ENCODE measurements at regions not wholly inside any gene's neighbourhood (a gene's known extent, or its start where the extent isn't known, plus 50 kb on each side); places are given as distances from the start of the nearest gene placed in this dataset.
"Not testable (repeated sequence)": the region's sequence is repeated elsewhere in the genome, so short reads cannot be mapped to it uniquely, and the experiment has no call there.

DNA sequence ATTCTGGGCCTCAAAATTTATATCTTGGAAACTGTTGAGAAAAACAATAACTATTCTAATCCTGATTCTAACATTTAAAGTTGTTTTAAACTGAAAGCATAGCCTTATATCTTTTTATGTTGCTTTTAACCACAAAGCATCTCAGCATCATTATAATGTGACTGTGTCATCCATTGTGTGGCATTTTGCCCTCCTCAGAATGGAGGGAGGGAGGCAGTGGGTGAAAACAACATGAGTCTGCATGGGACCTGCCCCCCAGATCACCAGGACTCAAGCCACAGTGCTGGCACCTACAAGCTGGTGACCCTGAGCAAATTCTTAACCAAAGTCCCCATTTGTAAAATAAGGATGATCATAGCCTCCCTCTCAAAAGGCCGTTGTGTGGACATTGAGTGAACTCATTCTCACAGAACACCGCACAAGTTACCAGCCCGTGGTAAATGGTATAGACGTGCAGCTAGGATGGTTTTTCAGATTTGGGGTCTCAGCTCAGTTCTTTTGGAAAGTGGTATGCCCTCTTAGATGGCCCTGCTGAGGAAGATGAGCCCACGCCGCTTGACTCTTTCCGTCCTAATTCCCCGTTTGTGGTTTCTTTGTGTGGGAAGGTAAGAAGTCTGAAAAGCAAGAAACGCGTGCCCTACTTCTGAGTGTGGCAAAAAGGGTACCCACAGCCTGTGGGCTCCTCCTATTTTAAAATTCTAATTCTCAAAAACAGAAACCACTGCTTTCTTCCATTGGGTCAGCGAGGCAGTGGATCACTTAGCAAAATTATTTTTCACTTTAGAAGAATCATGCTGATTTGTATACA is 305.0 kb upstream of the ID2 start:
- DNase-seq: no peak

DNA sequence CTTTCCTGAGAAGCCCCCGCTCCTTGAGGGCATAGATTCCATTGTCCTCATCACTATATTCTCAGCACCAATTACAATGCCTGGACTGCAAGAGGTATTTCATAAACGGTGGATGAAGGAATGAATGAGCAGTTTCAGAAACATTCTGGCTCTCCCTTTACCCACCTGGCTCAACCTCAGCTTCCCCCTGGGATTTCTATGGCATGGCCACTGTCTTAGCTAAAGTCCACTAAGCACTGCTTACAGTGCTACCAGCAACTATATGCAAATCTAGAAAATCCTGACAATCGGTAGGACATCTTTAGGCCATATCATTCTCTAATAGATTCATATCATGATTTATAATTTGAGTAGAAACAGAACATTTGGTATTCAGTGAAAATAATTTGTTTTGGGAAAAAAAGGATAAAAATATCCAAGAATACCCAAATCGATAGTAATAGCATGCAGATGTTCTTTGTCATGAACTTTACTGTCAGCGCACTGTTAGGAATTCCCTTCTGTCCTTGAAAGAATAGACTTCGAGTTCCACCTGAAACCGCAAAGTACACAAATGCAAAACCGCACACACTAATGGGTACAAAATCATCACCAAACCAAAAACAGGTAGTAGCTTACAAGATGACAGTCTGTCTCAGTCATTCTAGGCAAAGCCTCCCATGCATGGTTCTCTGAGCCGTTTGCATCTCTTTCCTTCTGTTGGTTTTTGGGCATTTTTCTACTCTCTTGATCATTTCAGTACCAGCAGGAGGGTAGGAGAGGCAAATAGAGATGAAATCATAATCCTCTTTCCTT is 303.6 kb upstream of the ID2 start:
- no peak for DNase-seq

DNA sequence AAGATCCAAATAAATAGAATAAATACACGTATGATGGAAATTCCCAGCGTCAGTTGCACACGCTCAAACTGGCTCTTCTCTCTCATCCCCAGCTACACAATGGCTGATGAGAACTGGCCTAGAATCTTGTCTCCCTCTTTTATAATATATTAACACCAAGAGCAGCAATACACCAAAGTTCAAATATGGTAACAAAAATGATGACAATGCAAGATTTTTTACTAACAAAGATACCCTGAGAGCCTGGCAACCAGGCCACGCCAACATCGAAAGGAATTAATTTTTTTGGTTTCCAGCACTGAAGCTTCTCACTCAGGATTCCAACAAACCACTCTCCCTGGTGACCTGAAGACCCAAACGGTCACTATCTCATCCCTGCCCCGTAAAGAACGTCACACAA is 302.7 kb upstream of the ID2 start:
- no peak for DNase-seq

DNA sequence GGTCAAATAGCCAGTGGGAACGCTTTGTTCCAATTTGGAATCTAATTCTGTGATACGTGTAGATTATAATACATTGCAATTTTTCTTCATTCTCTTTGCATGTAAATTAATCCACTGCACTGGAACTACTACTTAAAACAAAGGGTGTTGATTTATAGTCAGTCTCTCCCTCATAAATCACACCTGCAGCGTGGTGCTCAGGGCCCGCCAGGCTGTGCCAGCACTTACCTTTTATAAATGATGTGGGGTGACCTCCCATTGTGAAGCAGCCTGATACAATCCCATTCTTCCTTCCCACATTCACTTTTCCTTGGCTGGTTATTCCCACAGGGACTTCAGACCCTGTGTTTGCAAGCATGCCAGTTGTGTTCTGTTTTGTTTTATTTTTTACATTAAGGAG is 302.3 kb upstream of the ID2 start:
- peak; percentile 30 for DNase-seq

DNA sequence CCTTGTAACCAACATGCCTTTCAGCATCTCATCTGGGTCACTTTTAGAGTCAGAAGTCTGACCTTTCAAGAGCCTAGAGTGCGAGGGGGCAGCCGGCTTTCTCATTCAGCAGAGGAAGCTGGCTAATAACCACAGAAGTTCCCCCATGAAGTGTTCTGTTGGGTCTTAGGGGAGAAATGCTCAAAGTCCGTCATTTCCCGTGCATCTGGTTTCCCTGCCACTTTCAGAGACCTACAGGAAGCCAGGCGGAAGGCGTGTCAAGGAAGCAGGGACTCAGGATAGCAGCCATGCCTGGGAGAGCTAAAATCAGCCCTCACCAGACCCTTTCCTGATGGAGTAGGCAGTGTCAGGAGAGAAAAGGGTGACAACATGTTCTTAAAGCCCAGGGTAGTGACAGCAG is 301.8 kb upstream of the ID2 start:
- DNase-seq: no peak

DNA sequence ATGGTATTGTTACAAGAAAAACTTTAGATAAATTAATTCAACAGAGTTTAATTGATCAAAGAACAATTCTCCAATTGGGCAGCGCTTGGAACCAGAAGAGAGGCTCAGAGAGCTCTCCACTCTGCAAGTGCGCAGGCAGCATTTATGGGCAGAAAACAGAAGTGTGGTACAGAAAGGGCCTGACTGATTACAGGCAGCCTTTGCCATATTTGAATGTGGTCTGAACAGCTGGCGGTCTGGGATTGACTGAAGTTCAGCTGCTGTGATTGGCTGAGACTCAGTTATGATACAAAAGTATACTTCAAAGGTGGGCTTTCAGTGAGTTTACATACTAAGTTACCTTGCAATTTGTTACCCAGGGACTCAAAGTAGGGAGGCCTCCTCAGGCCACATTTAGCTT is 301.3 kb upstream of the ID2 start:
- DNase-seq: no peak

DNA sequence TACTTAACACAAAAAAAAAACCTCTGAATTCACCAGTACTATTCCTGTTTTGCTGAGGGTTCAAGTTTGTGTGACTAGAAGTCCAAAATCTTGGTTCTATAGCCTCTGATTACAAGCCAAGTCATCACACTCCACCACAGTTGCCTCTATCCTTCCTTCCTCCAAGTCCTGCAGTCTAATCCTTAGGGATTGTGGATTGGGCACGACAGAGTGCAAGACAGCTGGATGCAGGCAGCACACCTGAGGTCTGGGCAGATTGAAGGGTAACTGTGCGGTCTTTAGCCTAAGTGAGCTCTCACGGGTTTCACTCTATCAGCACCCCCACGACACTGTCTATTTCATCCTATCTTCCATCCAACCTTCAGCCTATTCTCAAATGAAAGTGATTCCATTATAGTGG is 299.4 kb upstream of the ID2 start:
- no peak for DNase-seq

DNA sequence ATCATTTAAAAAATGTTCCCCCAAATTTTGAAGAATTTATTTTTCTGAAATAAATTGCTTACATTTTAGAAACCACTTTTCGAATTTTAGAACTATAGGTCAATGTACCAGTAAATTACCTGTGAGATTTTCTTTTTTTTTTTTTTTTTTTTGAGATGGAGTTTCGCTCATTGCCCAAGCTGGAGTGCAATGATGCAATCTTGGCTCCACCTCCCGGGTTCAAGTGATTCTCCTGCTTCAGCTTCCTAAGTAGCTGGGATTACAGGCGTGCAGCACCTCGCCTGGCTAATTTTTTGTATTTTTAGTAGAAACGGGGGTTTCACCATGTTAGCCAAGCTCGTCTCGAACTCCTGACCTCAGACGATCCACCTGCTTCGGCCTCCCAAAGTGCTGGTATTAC is 295.1 kb upstream of the ID2 start:
- DNase-seq: not testable (repeated sequence)

DNA sequence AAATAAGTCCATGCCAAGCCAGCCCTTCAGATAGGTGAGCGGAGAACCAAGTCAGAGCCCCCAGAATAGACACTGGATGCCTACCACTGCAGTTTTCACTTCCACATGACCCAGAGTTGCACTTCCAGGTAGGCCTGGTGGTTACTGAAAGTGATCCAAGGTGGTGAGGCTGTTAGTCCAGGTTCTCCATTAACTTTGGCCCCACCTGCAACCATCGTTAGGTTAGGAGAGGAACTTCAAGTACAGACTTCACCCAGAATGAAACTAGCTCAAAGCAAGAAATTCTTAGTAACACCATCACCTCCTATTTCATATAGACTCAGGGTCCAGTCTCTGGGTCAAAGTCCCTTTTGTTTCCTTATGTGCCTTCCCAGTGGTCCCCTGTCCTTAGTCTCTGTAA is 293.1 kb upstream of the ID2 start:
- no peak for DNase-seq

DNA sequence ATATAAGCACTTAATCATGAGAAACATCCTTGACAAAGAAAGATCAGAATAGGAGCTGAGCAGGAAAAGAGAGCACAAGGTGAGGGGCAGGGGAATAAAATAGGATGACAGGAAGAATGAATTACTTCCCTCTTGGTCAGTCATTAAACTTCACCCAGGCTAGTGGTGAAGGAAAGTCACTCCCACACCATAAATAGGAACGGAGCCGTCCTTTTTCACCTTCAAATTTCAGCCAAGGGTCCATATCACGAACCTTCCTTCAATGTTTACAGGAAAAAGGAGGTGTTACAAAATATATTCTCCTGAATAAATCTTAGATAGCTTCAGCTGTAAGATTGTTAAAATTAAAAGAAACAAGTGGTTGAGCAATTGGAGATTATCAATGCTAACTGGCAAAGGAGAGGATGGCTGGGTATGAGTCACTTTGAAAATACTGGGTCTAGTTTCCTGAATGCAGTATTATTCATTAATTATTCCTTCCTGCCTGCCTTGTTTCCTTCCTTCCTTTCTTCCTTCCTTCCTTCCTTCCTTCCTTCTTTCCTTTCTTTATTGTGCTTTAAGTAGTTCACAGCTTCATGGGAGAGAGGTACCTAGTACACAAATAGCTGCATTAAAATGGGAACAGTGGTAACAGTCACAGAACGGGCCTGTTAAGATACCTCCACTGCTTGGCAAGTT is 292.3 kb upstream of the ID2 start:
- DNase-seq: no peak

DNA sequence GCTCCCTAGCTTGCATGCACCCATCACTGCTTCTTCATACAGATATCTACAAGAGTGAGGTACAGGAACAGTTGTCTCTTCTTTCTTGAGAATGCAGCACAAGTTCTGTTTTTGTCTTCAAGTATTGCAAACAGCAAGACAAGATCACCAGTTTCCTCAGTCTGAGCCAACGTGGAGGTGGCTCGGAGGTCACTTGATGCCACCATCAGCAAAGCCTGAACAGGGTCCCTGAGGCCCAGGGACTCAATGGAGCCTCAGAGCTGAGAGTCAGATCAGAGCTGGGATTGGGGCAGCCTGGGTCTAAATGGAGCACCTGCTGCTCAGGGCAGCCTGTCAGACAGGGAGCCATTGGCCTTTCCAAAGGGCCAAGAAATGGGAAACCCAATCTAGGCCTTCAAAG is 290.7 kb upstream of the ID2 start:
- DNase-seq: no peak

DNA sequence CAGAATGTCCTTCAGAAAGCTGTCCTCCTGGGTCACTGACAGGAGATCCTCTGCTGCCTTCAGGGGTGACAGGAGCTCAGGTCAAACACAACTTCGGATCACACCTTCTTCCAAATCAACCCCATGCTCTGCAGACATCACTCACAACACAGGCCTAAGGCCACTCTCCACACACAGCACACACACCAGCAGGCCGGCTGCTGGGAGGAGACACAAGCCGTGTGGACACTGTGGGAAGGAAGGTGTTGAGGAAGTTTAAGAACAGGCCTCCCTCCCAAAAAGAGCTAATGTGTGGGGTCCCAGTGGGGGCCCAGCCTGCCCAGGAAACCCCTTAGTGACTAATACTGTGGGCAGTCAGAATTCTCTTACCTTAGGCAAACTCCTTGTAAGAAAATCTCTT is 290.3 kb upstream of the ID2 start:
- DNase-seq: no peak

DNA sequence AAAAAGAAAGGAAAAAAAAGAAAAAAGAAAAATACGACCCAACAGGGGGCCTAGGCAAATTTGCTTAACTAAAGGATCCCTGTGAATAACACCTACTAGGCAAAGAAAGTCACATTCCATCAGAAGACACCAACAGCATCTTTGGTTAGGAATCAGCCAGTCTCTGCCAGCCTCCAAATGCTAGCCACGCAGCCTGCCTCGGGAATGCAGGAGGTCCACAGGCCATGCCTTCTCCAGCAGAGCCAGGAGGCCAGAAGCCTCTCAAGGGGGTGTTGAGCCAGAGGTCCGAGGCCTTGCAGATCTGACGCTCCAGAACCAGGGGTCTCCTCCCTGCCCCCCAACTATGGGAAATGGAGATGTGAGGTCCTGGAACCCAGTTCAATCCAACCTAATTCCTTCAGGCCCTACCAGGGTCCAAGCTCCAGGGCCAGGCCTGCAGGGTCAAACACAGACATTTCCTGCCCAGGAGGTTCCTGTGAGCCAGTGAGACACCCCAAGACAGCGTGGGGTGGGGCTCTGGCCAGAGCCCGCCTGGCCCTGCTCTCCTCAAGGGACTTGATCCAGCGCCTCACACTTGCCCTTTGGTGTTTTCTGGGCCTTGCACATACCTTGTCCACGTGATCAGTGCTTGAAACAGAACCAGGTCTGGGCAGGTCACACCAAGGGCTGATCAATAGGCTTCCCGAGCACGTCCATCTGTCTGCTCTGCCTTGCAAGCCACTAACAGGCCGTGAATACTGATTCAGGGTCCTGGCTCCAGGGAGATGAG is 289.6 kb upstream of the ID2 start:
- DNase-seq: no peak

DNA sequence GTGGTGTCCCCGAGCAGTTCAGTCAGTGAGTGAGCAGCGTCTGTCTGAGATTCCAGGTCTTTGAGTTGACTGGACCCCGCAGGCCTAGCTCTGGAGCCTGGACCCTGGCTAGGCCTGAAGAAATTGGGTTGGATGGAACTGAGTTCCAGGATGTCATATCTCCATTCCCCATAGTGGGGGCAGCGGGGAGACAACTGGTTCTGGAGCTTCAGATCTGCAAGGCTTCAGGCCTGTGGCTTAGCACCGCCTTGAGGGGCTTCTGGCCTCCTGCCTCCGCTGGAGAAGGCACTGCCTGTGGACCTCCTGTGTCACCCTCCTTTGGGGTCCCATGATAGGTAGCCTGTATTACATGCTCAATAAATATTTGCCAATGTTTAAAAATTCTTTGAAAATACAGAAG is 288.4 kb upstream of the ID2 start:
- no peak for DNase-seq

DNA sequence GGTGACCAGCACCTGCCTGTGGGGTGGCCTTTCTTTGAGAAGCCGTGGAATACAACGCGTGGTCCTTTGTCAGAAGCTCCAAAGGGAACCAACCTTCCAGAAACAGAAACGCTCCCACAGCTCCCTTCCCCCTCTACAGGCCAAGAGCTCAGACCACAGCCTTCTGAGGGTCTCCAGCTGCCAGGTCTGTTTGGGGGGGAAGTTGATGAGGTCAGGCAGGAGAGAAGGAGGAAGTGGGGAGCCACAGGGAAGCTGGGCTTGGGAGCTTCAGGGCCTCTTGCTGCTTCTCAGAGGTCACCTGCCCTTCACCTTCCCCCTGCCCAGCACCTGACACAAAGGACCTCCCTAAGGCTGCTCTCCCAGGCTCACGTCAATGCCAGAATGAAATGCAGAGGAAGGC is 287.7 kb upstream of the ID2 start:
- no peak for DNase-seq

DNA sequence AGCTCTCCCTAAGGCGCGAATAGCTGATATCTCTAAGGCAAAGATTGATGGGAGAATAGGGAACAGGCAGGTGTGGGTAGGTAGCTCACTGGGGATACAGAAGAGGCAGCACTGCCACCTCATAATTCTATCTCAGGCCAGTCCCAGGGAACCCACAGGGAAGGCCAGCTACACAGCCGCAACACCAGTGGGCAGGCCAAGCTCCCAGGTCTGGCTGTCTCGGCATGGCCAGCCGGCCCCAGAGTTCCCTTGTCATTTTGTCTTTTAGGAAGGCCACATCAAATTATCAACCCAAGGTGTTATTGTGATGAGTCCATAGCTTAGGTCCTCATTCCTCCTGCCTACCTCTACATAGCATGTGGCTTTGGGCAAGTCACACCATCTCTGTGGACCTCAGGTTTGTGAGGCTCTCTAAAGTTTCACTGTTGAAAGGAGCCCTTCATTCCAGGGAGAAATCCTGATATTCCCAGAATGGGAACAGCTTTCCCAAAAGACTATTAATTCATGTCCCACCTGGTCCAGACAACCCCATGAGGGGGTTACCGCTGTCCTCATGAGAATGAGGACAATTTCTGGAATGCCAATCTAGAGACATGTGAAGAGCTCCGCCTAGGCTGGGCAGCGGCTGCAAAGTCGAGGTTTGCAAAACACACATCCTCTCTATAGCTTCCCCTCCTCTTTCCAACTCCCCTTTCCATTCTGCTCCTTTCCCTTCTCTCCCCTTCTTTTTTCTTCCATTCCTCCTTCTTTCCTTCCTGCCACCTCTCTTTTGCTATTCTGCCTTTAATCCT is 287.1 kb upstream of the ID2 start:
- no peak for DNase-seq

DNA sequence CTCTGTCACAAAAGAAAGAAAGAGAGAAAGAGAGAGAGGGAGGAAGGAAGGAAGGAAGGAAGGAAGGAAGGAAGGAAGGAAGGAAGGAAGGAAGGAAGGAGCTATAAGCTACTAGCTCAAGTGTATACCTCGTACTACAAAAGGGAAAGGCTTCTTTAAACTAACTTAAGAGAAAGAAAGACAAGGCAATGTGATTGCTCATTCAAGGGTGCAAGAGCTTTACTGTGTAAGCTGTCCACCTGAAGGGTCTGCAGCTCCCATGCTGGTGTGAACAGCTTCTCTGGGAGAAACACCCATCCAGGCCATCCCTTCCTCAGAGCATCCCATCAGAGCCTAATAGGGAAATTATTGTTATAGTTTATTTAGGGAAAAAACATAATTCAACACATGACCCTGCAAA is 286.1 kb upstream of the ID2 start:
- DNase-seq: no peak

DNA sequence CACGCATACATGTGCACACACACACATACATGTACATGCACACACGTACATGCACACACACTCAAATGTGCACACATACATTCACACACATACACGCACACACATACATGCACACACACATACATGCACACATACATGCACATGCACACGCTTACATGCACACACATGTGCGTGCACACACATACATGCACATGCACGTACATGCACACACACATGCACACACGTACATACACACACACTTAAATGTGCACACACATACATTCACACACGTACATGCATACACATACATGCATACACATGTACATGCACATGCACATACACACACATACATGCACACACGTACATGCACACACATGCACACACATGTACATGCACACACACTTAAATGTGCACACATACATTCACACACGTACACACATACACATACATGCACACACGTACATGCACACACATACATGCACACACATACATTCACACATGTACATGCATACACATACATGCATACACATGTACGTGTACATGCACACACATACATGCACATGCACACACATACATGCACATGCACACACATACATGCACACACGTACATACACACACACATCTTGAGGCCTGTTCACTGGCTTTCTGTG is 283.7 kb upstream of the ID2 start:
- no peak for DNase-seq

DNA sequence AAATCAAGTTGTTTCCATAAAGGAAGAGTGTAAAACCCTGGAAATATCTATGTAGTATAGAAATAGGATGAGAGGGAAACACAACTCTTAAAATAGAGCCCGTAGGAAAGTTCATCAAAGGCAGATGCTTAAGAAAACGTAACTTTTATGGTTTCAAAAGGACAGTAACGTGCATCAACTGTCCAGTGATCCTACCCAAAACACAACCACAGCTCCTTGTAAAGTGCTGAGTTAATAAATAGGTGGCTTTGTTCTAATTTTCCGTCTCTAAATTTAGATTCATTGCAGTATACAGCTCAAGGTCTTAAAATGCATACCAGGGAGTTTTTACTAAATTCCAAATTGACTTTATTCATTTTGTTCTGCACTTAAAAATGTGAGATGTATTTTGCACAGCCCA is 282.1 kb upstream of the ID2 start:
- DNase-seq: no peak

DNA sequence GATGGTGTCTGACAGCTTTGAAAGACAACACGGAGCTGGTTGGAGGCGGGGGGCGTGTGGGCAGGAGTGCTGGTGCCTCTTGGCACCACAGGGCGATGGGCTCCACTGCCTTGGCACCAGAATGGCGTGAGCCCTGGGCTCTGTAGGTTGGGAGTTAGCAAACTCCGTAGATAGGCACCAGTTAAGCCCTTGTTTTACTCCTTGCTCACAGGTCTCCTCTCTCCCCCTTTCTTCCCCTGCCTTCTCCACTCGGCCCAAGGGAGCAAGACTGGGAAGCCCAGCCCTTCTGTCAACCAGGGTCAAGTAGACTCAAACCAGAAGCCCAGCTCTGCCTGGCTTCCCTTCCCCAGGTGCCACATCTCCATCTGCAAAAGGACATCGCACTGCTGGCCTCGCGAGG is 281.7 kb upstream of the ID2 start:
- DNase-seq: no peak

DNA sequence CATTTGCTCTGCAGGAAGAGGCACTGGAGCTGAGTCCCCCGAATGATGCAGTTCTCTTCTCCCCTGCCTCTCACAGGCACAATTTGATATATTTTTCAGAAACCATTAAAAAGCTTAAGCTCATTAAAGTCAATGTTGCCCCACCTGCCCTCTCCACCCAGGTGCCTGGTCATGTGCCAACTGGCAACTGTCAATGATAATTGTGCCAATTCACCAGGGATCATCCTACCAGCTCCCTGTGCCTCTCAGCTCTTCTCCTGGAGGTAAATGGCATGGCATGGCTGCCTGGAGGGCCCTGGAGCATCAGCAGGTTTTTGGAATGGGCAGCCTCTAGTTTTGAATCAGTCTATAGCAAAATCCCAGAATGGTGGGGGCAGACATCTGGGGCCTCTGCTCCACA is 279.6 kb upstream of the ID2 start:
- DNase-seq: peak; percentile 99

DNA sequence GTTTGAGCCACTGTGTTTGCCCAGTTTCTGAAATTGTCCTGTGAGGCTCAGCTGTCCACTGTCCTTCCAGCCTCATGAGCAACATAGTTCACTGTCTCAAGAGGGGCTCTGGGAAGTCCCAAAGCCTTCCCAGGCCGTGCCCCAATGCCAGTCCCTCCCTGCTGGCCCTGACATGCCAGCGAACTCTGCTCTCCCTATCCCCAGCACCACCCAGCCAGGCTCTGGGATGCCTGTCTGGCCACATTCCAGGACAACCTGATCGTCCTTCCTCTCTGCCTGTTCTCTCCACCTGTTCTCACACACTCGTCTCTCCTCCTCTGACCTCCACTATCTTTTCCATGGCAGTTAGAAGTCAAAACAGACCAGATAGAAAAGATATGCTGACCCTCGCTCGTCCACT is 278.0 kb upstream of the ID2 start:
- DNase-seq: no peak

Data from NCI-H345 (cell line).